CD4-positive, alpha-beta memory T cell (primary cell): ENCODE measurements at regions not wholly inside any gene's neighbourhood (a gene's known extent, or its start where the extent isn't known, plus 50 kb on each side); places are given as distances from the start of the nearest gene placed in this dataset.

ENCODE experiments used
- CTCF ChIA-PET: fragments of 350-600 bp; sonication (Branson Sonifier 250); formaldehyde crosslinking; loops from one replicate; lab custom pipeline; 2021; ENCODE audit warnings: inconsistent platforms; ENCODE audit not compliant: partially characterized antibody; lab: Charles Lee
- POLR2A ChIA-PET: fragments of 350-600 bp; sonication (Branson Sonifier 250); formaldehyde crosslinking; loops from one replicate; lab custom pipeline; 2021; ENCODE audit not compliant: partially characterized antibody; lab: Charles Lee
- DNase-seq, 5 donors: peaks; one replicate each; pipeline versions ENCODE4 v3.0.0 to v3.0.0-alpha.2; 2020 to 2022; ENCODE audit warnings: mixed read lengths in 1 of 5
- H3K27ac ChIP-seq: one replicate; pipeline ENCODE4 v1.7.0; 2013; ENCODE audit warnings: low read depth, low read length
- H3K27me3 ChIP-seq: 2 replicates; pipeline ENCODE4 v1.7.0; 2013; ENCODE audit warnings: mild to moderate bottlenecking, low read length, moderate library complexity; ENCODE audit not compliant: insufficient read depth
- H3K36me3 ChIP-seq: 2 replicates; pipeline ENCODE4 v1.7.0; 2013; ENCODE audit warnings: mild to moderate bottlenecking, low read length, moderate library complexity; ENCODE audit not compliant: insufficient read depth
- H3K4me1 ChIP-seq: 2 replicates; pipeline ENCODE4 v1.7.0; 2013; ENCODE audit warnings: mild to moderate bottlenecking, low read length, moderate library complexity; ENCODE audit not compliant: insufficient read depth
- H3K4me3 ChIP-seq, 2 donors: one replicate each; pipeline ENCODE4 v1.7.0; 2013; ENCODE audit warnings: low read length in 2 of 2, mild to moderate bottlenecking in 1 of 2
- H3K9me3 ChIP-seq, 2 donors: one replicate each; pipeline ENCODE4 v1.7.0; 2013; ENCODE audit warnings: low read length in 2 of 2, control low read depth in 1 of 2; ENCODE audit not compliant: control insufficient read depth in 1 of 2
- H3K27ac Mint-ChIP-seq, 7 donors: one replicate each; pipeline ENCODE4 v1.8.0; 2020 to 2021; ENCODE audit warnings: mixed read lengths in 7 of 7, mild to moderate bottlenecking in 6 of 7, inconsistent platforms in 3 of 7, moderate library complexity in 3 of 7
- H3K27me3 Mint-ChIP-seq, 2 donors: one replicate each; pipeline ENCODE4 v1.8.0; 2020 to 2021; ENCODE audit warnings: mixed read lengths in 2 of 2
- H3K36me3 Mint-ChIP-seq, 2 donors: one replicate each; pipeline ENCODE4 v1.8.0; 2020 to 2021; ENCODE audit warnings: mixed read lengths in 2 of 2, inconsistent platforms in 1 of 2, mild to moderate bottlenecking in 1 of 2
- H3K4me1 Mint-ChIP-seq, 4 donors: one replicate each; pipeline ENCODE4 v1.8.0; 2020 to 2021; ENCODE audit warnings: mixed read lengths in 4 of 4, mild to moderate bottlenecking in 1 of 4
- H3K4me3 Mint-ChIP-seq, 8 donors: one replicate each; pipeline ENCODE4 v1.8.0; 2020 to 2021; ENCODE audit warnings: mixed read lengths in 8 of 8, mild to moderate bottlenecking in 7 of 8, moderate library complexity in 6 of 8, inconsistent platforms in 3 of 8
- H3K9me3 Mint-ChIP-seq, 8 donors: one replicate each; pipeline ENCODE4 v1.8.0; 2020 to 2021; ENCODE audit warnings: mixed read lengths in 8 of 8, mild to moderate bottlenecking in 5 of 8, inconsistent platforms in 3 of 8, moderate library complexity in 1 of 8
- intact Hi-C: fragments of 100-400 bp; cut with micrococcal nuclease; formaldehyde crosslinking; loops from one replicate; pipeline ENCODE4 v1.15.1; 2023

- Histone ChIP-seq H3K27me3 (no peaks in the 10 kb centered on the region), H3K9me3 (no peaks in the 10 kb centered on the region), H3K27ac (no peak overlapping the region), H3K4me1 (no peaks in the 10 kb centered on the region), H3K4me3 (no peak overlapping the region), H3K36me3 (no peaks in the 10 kb centered on the region)
- intact Hi-C loops: no loop called here
- ChIA-PET POLR2A (no interaction called here), CTCF (no interaction called here)
- H3K4me3 Mint-ChIP-seq: no peak overlapping the region
- no peaks in the 10 kb centered on the region for H3K9me3 Mint-ChIP-seq
- no peak for DNase-seq
- H3K4me1 Mint-ChIP-seq: no peaks in the 10 kb centered on the region
- H3K27me3 Mint-ChIP-seq: peaks cover 9 to 10% of the 10 kb centered on the region in 2 donors
- no peaks in the 10 kb centered on the region for H3K36me3 Mint-ChIP-seq
- no peak overlapping the region for H3K27ac Mint-ChIP-seq
Observed at GRCh38 chr18:47418746-47419145, 167.3 kb upstream of the SKOR2 start.

GRCh38 chr18:47417807-47418206 is 166.3 kb upstream of the SKOR2 start:
- no peaks in the 10 kb centered on the region for H3K36me3 ChIP-seq
- ChIA-PET CTCF (no interaction called here), POLR2A (no interaction called here)
- H3K27me3 ChIP-seq: no peaks in the 10 kb centered on the region
- peaks cover 9 to 12% of the 10 kb centered on the region in 2 donors for H3K27me3 Mint-ChIP-seq
- DNase-seq: no peak
- no peaks in the 10 kb centered on the region for H3K4me1 Mint-ChIP-seq
- no peaks in the 10 kb centered on the region for H3K9me3 Mint-ChIP-seq
- H3K27ac ChIP-seq: no peak overlapping the region
- no peak overlapping the region for H3K4me3 Mint-ChIP-seq
- no peak overlapping the region for H3K4me3 ChIP-seq
- no peak overlapping the region for H3K27ac Mint-ChIP-seq
- H3K9me3 ChIP-seq: no peaks in the 10 kb centered on the region
- H3K36me3 Mint-ChIP-seq: no peaks in the 10 kb centered on the region
- intact Hi-C loops: no loop called here
- H3K4me1 ChIP-seq: no peaks in the 10 kb centered on the region

GRCh38 chr18:47415881-47416280 is 164.4 kb upstream of the SKOR2 start:
- CTCF ChIA-PET: no interaction called here
- H3K27me3 ChIP-seq: no peaks in the 10 kb centered on the region
- H3K36me3 Mint-ChIP-seq: no peaks in the 10 kb centered on the region
- DNase-seq: no peak
- peaks cover 11 to 14% of the 10 kb centered on the region in 2 donors for H3K27me3 Mint-ChIP-seq
- H3K4me1 ChIP-seq: no peaks in the 10 kb centered on the region
- intact Hi-C loops: no loop called here
- H3K36me3 ChIP-seq: no peaks in the 10 kb centered on the region
- POLR2A ChIA-PET: no interaction called here
- no peak overlapping the region for H3K27ac ChIP-seq
- H3K4me3 Mint-ChIP-seq: no peak overlapping the region
- no peaks in the 10 kb centered on the region for H3K9me3 ChIP-seq
- no peak overlapping the region for H3K4me3 ChIP-seq
- no peak overlapping the region for H3K27ac Mint-ChIP-seq
- no peaks in the 10 kb centered on the region for H3K4me1 Mint-ChIP-seq
- H3K9me3 Mint-ChIP-seq: no peaks in the 10 kb centered on the region

GRCh38 chr18:47413327-47413726 is 161.9 kb upstream of the SKOR2 start:
- no peaks in the 10 kb centered on the region for H3K36me3 Mint-ChIP-seq
- H3K27me3 Mint-ChIP-seq: peaks cover 11 to 14% of the 10 kb centered on the region in 2 donors

GRCh38 chr18:47412924-47413323 is 161.5 kb upstream of the SKOR2 start:
- Mint-ChIP-seq H3K27ac (no peak overlapping the region), H3K36me3 (no peaks in the 10 kb centered on the region), H3K4me1 (no peaks in the 10 kb centered on the region), H3K4me3 (no peak overlapping the region), H3K27me3 (peaks cover 10 to 13% of the 10 kb centered on the region in 2 donors), H3K9me3 (no peaks in the 10 kb centered on the region)
- Histone ChIP-seq H3K4me3 (no peak overlapping the region), H3K27me3 (no peaks in the 10 kb centered on the region), H3K27ac (no peak overlapping the region), H3K9me3 (no peaks in the 10 kb centered on the region), H3K4me1 (no peaks in the 10 kb centered on the region), H3K36me3 (no peaks in the 10 kb centered on the region)
- no peak for DNase-seq
- intact Hi-C loops: no loop called here
- CTCF ChIA-PET: no interaction called here
- POLR2A ChIA-PET: no interaction called here

More at GRCh38 chr18:47413327-47413726, 161.9 kb upstream of the SKOR2 start:
- no peak overlapping the region for H3K4me3 ChIP-seq
- POLR2A ChIA-PET: no interaction called here
- no peak for DNase-seq
- no peaks in the 10 kb centered on the region for H3K27me3 ChIP-seq
- H3K9me3 ChIP-seq: no peaks in the 10 kb centered on the region
- CTCF ChIA-PET: no interaction called here
- no peak overlapping the region for H3K27ac Mint-ChIP-seq
- no peaks in the 10 kb centered on the region for H3K36me3 ChIP-seq
- no peaks in the 10 kb centered on the region for H3K4me1 ChIP-seq
- H3K4me1 Mint-ChIP-seq: no peaks in the 10 kb centered on the region
- intact Hi-C loops: no loop called here
- no peaks in the 10 kb centered on the region for H3K9me3 Mint-ChIP-seq
- H3K4me3 Mint-ChIP-seq: no peak overlapping the region
- no peak overlapping the region for H3K27ac ChIP-seq

- Mint-ChIP-seq H3K27ac (no peak overlapping the region), H3K27me3 (peaks cover 8 to 10% of the 10 kb centered on the region in 2 donors), H3K9me3 (no peaks in the 10 kb centered on the region), H3K4me3 (no peak overlapping the region), H3K36me3 (no peaks in the 10 kb centered on the region), H3K4me1 (no peaks in the 10 kb centered on the region)
- intact Hi-C loops: no loop called here
- H3K36me3 ChIP-seq: no peaks in the 10 kb centered on the region
- no peak overlapping the region for H3K4me3 ChIP-seq
- no peaks in the 10 kb centered on the region for H3K4me1 ChIP-seq
- ChIA-PET POLR2A (no interaction called here), CTCF (no interaction called here)
- no peaks in the 10 kb centered on the region for H3K9me3 ChIP-seq
- no peaks in the 10 kb centered on the region for H3K27me3 ChIP-seq
- DNase-seq: no peak
- H3K27ac ChIP-seq: no peak overlapping the region
Observed at GRCh38 chr18:47411159-47411558, 159.7 kb upstream of the SKOR2 start.

GRCh38 chr18:47410139-47410538 is 158.7 kb upstream of the SKOR2 start:
- Mint-ChIP-seq H3K36me3 (no peaks in the 10 kb centered on the region), H3K4me3 (no peak overlapping the region), H3K27ac (no peak overlapping the region), H3K27me3 (peaks cover 3 to 6% of the 10 kb centered on the region in 2 donors), H3K4me1 (no peaks in the 10 kb centered on the region), H3K9me3 (no peaks in the 10 kb centered on the region)
- H3K4me1 ChIP-seq: no peaks in the 10 kb centered on the region
- ChIA-PET CTCF (no interaction called here), POLR2A (no interaction called here)
- intact Hi-C loops: no loop called here
- no peaks in the 10 kb centered on the region for H3K36me3 ChIP-seq
- H3K27me3 ChIP-seq: no peaks in the 10 kb centered on the region
- DNase-seq: no peak
- H3K27ac ChIP-seq: no peak overlapping the region
- no peaks in the 10 kb centered on the region for H3K9me3 ChIP-seq
- no peak overlapping the region for H3K4me3 ChIP-seq

- H3K4me1 ChIP-seq: no peaks in the 10 kb centered on the region
- ChIA-PET CTCF (no interaction called here), POLR2A (no interaction called here)
- no peak overlapping the region for H3K4me3 ChIP-seq
- H3K36me3 ChIP-seq: no peaks in the 10 kb centered on the region
- DNase-seq: no peak
- Mint-ChIP-seq H3K9me3 (no peaks in the 10 kb centered on the region), H3K4me1 (no peaks in the 10 kb centered on the region), H3K27me3 (peaks cover 3 to 6% of the 10 kb centered on the region in 2 donors), H3K27ac (no peak overlapping the region), H3K36me3 (no peaks in the 10 kb centered on the region), H3K4me3 (no peak overlapping the region)
- H3K27ac ChIP-seq: no peak overlapping the region
- intact Hi-C loops: no loop called here
- H3K27me3 ChIP-seq: no peaks in the 10 kb centered on the region
- no peaks in the 10 kb centered on the region for H3K9me3 ChIP-seq
Observed at GRCh38 chr18:47409519-47409918, 158.1 kb upstream of the SKOR2 start.
